ENCODE measurements at regions not wholly inside any gene's neighbourhood (a gene's known extent, or its start where the extent isn't known, plus 50 kb on each side); places are given as distances from the start of the nearest gene placed in this dataset.

- no peak for DNase-seq
- H3K27ac ChIP-seq = no peak overlapping the region
- H2AFZ ChIP-seq = no peak overlapping the region
- no TSS peak for BruUV-seq (replicated peaks)
- H3K36me3 ChIP-seq (ENCODE audit: low read depth) = no peaks in the 10 kb centered on the region
- no peaks in the 10 kb centered on the region for H3K9me3 ChIP-seq (ENCODE audit: insufficient read depth, low read depth)
- intact Hi-C loops (cut with micrococcal nuclease; ENCODE audit: unreplicated experiment) = no loop called here
- no peak for TF ChIP-seq CTCF (conservative IDR thresholded peaks at IDR 0.05)
- TF ChIP-seq EZH2 (IDR thresholded peaks at IDR 0.05; ENCODE audit: low read depth) = no peak
- no peaks in the 10 kb centered on the region for H3K4me1 ChIP-seq (replicated peaks; ENCODE audit: insufficient read depth)
- H3K4me2 ChIP-seq = no peak overlapping the region
- H3K79me2 ChIP-seq (ENCODE audit: low read depth) = no peaks in the 10 kb centered on the region
- H3F3A ChIP-seq (ENCODE audit: insufficient read depth, low read depth) = no peaks in the 10 kb centered on the region
- no peaks in the 10 kb centered on the region for H3K9me2 ChIP-seq (ENCODE audit: insufficient read depth)
- ChIA-PET CTCF (no interaction called here), POLR2A (ENCODE audit: unreplicated experiment) (no interaction called here)
- H3K27me3 ChIP-seq (ENCODE audit: insufficient read depth, low read depth) = no peaks in the 10 kb centered on the region
- H3K4me3 ChIP-seq = no peak overlapping the region
- H4K20me1 ChIP-seq (ENCODE audit: insufficient read depth) = no peaks in the 10 kb centered on the region
Observed at GRCh38 chr12:46900734-46901463, 75.1 kb upstream of the SLC38A4 start.

- ChIA-PET POLR2A (ENCODE audit: unreplicated experiment) (no interaction called here), CTCF (no interaction called here)
- intact Hi-C loops (cut with micrococcal nuclease; ENCODE audit: unreplicated experiment) = no loop called here
- no peaks in the 10 kb centered on the region; the same call in 1 of the 2 replicates for H3K9me3 ChIP-seq (ENCODE audit: insufficient read depth, low read depth)
- TF ChIP-seq EZH2 (IDR thresholded peaks at IDR 0.05; ENCODE audit: low read depth) (no peak), CTCF (conservative IDR thresholded peaks at IDR 0.05) (no peak)
- H3F3A ChIP-seq (ENCODE audit: insufficient read depth, low read depth) = no peaks in the 10 kb centered on the region
- no peak overlapping the region for H3K4me3 ChIP-seq
- no peak overlapping the region for H3K4me2 ChIP-seq
- no peaks in the 10 kb centered on the region for H4K20me1 ChIP-seq (ENCODE audit: insufficient read depth)
- no peaks in the 10 kb centered on the region for H3K27me3 ChIP-seq (ENCODE audit: insufficient read depth, low read depth)
- H2AFZ ChIP-seq = no peak overlapping the region
- BruUV-seq (replicated peaks) = no TSS peak
- H3K4me1 ChIP-seq (replicated peaks; ENCODE audit: insufficient read depth) = no peaks in the 10 kb centered on the region
- no peak for DNase-seq
- no peak overlapping the region for H3K27ac ChIP-seq
- no peaks in the 10 kb centered on the region for H3K36me3 ChIP-seq (ENCODE audit: low read depth)
- no peaks in the 10 kb centered on the region for H3K79me2 ChIP-seq (ENCODE audit: low read depth)
- no peaks in the 10 kb centered on the region for H3K9me2 ChIP-seq (ENCODE audit: insufficient read depth)
Observed at GRCh38 chr12:46901464-46902205, 75.8 kb upstream of the SLC38A4 start.

- Histone ChIP-seq H3K27me3 (ENCODE audit: insufficient read depth, low read depth) (no peaks in the 10 kb centered on the region), H3K9me2 (ENCODE audit: insufficient read depth) (no peaks in the 10 kb centered on the region)
- CTCF ChIA-PET = no interaction called here
Observed at GRCh38 chr12:46903058-46903457, 77.3 kb upstream of the SLC38A4 start.

More at GRCh38 chr12:46903058-46903457, 77.3 kb upstream of the SLC38A4 start:
- no peaks in the 10 kb centered on the region for H3K79me2 ChIP-seq (ENCODE audit: low read depth)
- no peaks in the 10 kb centered on the region; the same call in 1 of the 2 replicates for H3K9me3 ChIP-seq (ENCODE audit: insufficient read depth, low read depth)
- no peaks in the 10 kb centered on the region for H3F3A ChIP-seq (ENCODE audit: insufficient read depth, low read depth)
- H3K4me3 ChIP-seq = no peak overlapping the region
- H2AFZ ChIP-seq = no peak overlapping the region
- H4K20me1 ChIP-seq (ENCODE audit: insufficient read depth) = no peaks in the 10 kb centered on the region
- no peak for TF ChIP-seq EZH2 (IDR thresholded peaks at IDR 0.05; ENCODE audit: low read depth)
- TF ChIP-seq CTCF (conservative IDR thresholded peaks at IDR 0.05) = no peak
- no TSS peak for BruUV-seq (replicated peaks)
- no peaks in the 10 kb centered on the region for H3K36me3 ChIP-seq (ENCODE audit: low read depth)
- POLR2A ChIA-PET (ENCODE audit: unreplicated experiment) = no interaction called here
- no peak overlapping the region for H3K27ac ChIP-seq
- no peak for DNase-seq
- H3K4me1 ChIP-seq (replicated peaks; ENCODE audit: insufficient read depth) = no peaks in the 10 kb centered on the region
- intact Hi-C loops (cut with micrococcal nuclease; ENCODE audit: unreplicated experiment) = no loop called here
- no peak overlapping the region for H3K4me2 ChIP-seq
